Kidney epithelial cell (primary cell): ENCODE measurements at regions not wholly inside any gene's neighbourhood (a gene's known extent, or its start where the extent isn't known, plus 50 kb on each side); places are given as distances from the start of the nearest gene placed in this dataset.

Experiments used
- DNase-seq: peaks from one replicate; pipeline ENCODE4 v3.0.0-alpha.2; 2010; ENCODE audit warnings: low read depth
- H3K27me3 ChIP-seq: 2 replicates; pipeline ENCODE4 v1.6.0; 2011; ENCODE audit warnings: low read length; ENCODE audit not compliant: control insufficient read depth, insufficient read depth
- H3K36me3 ChIP-seq: 2 replicates; pipeline ENCODE4 v1.5.1; 2011; ENCODE audit warnings: low read length; ENCODE audit not compliant: control insufficient read depth, insufficient read depth
- H3K4me3 ChIP-seq: 2 replicates; pipeline ENCODE4 v1.5.1; 2011; ENCODE audit warnings: low read depth, mild to moderate bottlenecking, control low read depth, low read length
- TF ChIP-seq, protein P1 (sequence below): IDR thresholded peaks from 2 replicates; pipeline ENCODE4 v1.5.1; 2011; ENCODE audit warnings: mild to moderate bottlenecking, moderate library complexity, low read length, control low read depth, inconsistent platforms; ENCODE audit not compliant: insufficient read depth, poor library complexity, severe bottlenecking

DNA sequence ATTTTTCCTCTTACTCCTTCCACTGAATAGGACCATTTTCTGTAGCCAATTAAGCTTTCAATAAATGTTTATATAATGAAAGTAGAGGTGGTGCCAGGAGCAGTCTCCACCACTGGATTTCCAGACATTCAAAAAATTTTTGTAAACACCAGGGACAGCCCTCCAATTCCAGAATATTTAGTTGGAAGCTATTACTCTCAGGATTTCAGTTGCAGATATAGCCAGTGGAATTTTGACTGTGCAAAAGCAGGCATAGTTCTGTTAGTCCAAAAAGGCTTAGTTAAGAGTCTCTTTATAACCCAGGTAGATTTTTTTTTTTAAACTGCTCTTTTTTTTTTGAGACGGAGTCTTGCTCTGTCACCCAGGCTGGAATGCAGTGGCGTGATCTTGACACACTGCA is 138.1 kb upstream of the DMRT1 start:
- H3K36me3 ChIP-seq, result no peaks in the 10 kb centered on the region
- DNase-seq, result no peak
- H3K27me3 ChIP-seq, result no peaks in the 10 kb centered on the region
- H3K4me3 ChIP-seq, result no peak overlapping the region
- TF ChIP-seq, protein P1, sequence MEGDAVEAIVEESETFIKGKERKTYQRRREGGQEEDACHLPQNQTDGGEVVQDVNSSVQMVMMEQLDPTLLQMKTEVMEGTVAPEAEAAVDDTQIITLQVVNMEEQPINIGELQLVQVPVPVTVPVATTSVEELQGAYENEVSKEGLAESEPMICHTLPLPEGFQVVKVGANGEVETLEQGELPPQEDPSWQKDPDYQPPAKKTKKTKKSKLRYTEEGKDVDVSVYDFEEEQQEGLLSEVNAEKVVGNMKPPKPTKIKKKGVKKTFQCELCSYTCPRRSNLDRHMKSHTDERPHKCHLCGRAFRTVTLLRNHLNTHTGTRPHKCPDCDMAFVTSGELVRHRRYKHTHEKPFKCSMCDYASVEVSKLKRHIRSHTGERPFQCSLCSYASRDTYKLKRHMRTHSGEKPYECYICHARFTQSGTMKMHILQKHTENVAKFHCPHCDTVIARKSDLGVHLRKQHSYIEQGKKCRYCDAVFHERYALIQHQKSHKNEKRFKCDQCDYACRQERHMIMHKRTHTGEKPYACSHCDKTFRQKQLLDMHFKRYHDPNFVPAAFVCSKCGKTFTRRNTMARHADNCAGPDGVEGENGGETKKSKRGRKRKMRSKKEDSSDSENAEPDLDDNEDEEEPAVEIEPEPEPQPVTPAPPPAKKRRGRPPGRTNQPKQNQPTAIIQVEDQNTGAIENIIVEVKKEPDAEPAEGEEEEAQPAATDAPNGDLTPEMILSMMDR, result no peak

DNA sequence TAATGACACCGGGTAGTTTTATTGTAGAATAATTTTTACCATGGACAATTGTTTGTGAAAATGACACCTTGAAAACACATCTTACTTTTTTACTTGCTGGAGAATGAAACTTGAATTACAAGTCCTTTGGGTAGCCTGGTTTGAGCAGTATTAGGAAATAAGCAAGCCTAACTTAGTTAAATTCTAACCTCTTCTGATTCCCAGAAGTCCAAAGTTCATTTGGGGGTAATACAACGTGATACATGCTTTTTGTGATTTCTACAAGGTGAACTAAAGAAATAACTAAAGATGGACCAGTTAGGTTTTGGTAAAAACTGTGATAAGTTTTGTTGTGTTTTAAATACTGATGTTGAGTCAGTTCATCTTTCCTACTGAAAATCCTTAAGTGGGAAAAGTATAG is 135.4 kb upstream of the DMRT1 start:
- Histone ChIP-seq H3K27me3 (no peaks in the 10 kb centered on the region), H3K36me3 (peaks cover 1% of the 10 kb centered on the region), H3K4me3 (no peak overlapping the region)
- TF ChIP-seq, protein P1, result no peak
- DNase-seq, result no peak

DNA sequence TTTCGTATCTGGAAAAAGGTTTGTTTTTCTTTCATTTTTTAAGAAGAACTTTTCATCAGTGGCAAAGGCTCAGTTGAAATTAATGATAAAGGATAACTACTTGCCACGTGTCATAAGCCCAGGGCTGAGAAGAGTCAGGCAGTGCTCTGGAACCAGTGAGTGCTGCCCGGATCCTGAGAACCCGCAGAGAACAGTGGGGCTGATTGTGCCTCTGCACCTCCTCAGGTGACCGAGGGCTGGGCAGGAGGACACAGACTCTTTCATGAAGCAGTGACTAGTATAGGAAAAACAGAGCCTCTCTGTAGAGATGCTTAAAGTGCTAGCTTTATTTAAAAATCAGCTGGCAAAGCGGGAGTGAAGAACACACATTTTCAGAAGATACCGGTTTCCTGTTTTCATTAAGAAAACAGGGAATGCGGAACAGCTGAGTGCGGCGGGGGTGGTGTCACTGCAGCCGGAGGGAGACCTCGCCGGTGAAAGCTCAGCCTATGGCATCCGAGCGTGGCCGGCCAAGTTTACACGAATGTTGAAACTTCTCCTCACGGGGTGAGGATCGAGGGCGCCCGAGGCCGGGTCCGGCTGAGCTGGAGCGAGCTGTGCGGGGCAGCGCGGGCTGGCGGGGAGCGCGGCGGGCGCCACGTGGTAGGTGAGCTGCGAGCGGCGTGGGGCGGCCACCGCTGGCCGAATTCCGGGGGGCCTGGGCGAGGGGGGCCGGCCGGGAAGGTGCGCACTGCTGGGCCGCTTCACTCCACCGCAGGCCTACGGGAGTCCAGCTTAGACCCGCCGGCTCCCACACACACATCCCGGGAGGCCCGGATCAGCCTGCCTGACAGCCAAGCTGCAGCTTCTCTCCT is 134.7 kb upstream of the DMRT1 start:
- DNase-seq, result no peak
- Histone ChIP-seq H3K4me3 (peak overlapping the region; percentile 38), H3K27me3 (no peaks in the 10 kb centered on the region), H3K36me3 (peaks cover 4% of the 10 kb centered on the region)
- TF ChIP-seq, protein P1, result no peak

DNA sequence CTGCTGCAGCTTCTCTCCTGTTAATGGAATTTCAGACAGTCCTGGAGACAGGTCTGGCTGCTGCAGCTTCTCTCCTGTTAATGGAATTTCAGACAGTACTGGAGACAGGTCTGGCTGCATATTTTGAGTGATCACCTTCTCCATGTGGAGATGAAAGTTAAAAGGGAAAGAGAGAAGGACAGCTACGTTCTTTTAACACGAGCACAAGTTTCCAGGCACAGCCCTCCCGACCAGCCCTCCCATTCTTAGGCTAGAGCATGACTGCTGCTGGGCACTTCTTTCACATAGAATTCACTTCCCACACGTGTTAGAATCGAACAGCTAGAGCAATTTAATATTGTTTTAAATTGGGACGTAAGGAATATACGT is 133.3 kb upstream of the DMRT1 start:
- no peak for DNase-seq
- Histone ChIP-seq H3K4me3 (no peak overlapping the region), H3K36me3 (peaks cover 7% of the 10 kb centered on the region), H3K27me3 (no peaks in the 10 kb centered on the region)
- TF ChIP-seq, protein P1, result no peak

DNA sequence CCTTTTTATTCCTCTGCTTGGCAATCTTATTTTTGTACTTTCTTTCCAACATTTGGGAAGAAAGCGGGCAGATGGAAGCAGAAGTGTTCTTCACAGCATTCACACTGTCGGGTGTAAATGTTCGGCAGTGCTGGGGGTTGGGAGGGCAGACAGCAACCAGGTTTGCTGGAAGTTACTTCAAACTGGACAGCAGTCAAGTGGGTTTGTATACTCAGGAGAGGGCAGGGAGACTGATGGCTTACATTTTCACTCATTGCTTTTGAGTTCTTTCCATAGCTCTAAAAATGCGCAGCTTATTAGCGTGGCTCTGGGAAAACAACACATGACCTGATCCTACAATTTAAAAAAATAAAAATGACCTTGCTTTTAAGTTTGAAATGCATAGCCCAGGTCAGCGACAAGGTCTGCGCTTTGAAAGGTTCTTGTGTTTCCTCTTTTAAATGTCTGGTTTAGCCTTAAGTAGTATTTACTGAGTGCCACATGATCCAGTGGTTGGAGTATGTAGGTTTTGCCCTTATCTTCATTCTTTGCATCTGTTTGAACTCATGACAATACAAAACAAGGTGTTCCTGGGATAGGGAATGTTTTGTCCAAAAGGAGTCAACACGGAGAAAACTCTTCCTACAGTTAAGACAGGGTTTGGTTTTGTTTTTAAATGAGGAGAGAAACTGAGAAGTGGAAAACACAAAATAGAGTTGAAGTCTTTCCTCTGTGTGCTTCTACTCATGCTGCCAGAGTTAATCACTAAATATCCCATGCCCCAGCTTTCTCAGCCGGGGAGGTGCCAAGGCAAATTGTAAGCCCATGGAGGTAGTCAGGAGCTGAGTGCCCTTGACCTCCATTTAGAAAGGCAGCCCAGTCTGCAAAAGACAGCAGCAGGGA is 132.7 kb upstream of the DMRT1 start:
- H3K4me3 ChIP-seq, result no peak overlapping the region
- DNase-seq, result no peak
- peaks cover 7% of the 10 kb centered on the region for H3K36me3 ChIP-seq
- TF ChIP-seq, protein P1, result no peak
- no peaks in the 10 kb centered on the region for H3K27me3 ChIP-seq
